ENCODE measurements at regions not wholly inside any gene's neighbourhood (a gene's known extent, or its start where the extent isn't known, plus 50 kb on each side); places are given as distances from the start of the nearest gene placed in this dataset.

GRCh38 chr3:177314897-177315296 is 117.6 kb upstream of the TBL1XR1 start:
- H2BK5ac ChIP-seq (ENCODE audit: low read depth, low read length): no peak overlapping the region
- H3K14ac ChIP-seq (ENCODE audit: insufficient read length): no peak overlapping the region
- no peak overlapping the region for H3K56ac ChIP-seq (replicated peaks; ENCODE audit: insufficient read length, low read depth, low read length)
- TF ChIP-seq FOSL1 (IDR thresholded peaks at IDR 0.05; ENCODE audit: insufficient read depth, low read depth, low read length): no peak
- TF ChIP-seq RBBP5 (IDR thresholded peaks at IDR 0.05; ENCODE audit: borderline replicate concordance, low read depth, low read length): no peak
- TF ChIP-seq USF2 (IDR thresholded peaks at IDR 0.05; ENCODE audit: low read length): no peak
- no peak overlapping the region for H2BK20ac ChIP-seq (ENCODE audit: low read length)
- no peak overlapping the region for H2BK12ac ChIP-seq (ENCODE audit: low read depth, low read length)
- DNase-seq (ENCODE audit: low read depth in 1 of 2, low spot score in 2 of 2) (no peak), FAIRE-seq (no peak)
- H3K27ac ChIP-seq (ENCODE audit: low read depth, low read length): no peak overlapping the region
- H3K36me3 ChIP-seq (ENCODE audit: control insufficient read depth in 2 of 4, insufficient read depth in 4 of 4, low read length in 3 of 4): no peaks in the 10 kb centered on the region
- H3K79me1 ChIP-seq (ENCODE audit: low read depth, low read length): no peaks in the 10 kb centered on the region
- WGBS, 2 experiments (ENCODE audit: extremely low coverage in 1 of 2, insufficient coverage in 1 of 2, insufficient read length in 1 of 2, insufficient replicate concordance in 2 of 2, low coverage in 1 of 2, low lambda C conversion rate in 2 of 2, missing lambda C conversion rate in 1 of 2): 97% methylated on average over 3 of the region's 3 CpGs; no CpG with 5 or more reads in 1 of the 2 experiments
- no peaks in the 10 kb centered on the region for H3K4me1 ChIP-seq (replicated peaks in 1 of 4; ENCODE audit: control insufficient read depth in 3 of 4, insufficient read depth in 4 of 4, low read length in 3 of 4)
- H3K23me2 ChIP-seq (ENCODE audit: low read depth, low read length): no peaks in the 10 kb centered on the region
- H2AK5ac ChIP-seq (ENCODE audit: low read depth, low read length): no peak overlapping the region
- H3K18ac ChIP-seq (ENCODE audit: extremely low read depth, low read length): no peak overlapping the region
- H3K27me3 ChIP-seq (replicated peaks in 1 of 4; ENCODE audit: control insufficient read depth in 3 of 4, extremely low read depth in 1 of 4, insufficient read depth in 3 of 4, low read length in 3 of 4): no peaks in the 10 kb centered on the region
- no peak overlapping the region for H3K4me3 ChIP-seq (ENCODE audit: extremely low read depth in 1 of 4, insufficient read depth in 2 of 4, low read depth in 3 of 4, low read length in 4 of 4)
- POLR2A ChIA-PET (ENCODE audit: partially characterized antibody): no interaction called here
- H3K23ac ChIP-seq (ENCODE audit: insufficient read length): no peak overlapping the region
- CTCF ChIA-PET (ENCODE audit: partially characterized antibody): no interaction called here
- H2BK15ac ChIP-seq (ENCODE audit: low read length): no peak overlapping the region
- no peaks in the 10 kb centered on the region for H3K79me2 ChIP-seq (ENCODE audit: control insufficient read depth in 1 of 2, insufficient read depth in 2 of 2, low read length in 2 of 2)
- no peak overlapping the region for H3K9ac ChIP-seq (replicated peaks in 1 of 4; ENCODE audit: extremely low read depth in 1 of 4, low read depth in 3 of 4, low read length in 3 of 4)
- no peak overlapping the region for H2BK120ac ChIP-seq (replicated peaks; ENCODE audit: low read depth, low read length)
- H4K8ac ChIP-seq (ENCODE audit: extremely low read depth, insufficient read depth, low read length): no peak overlapping the region
- H3K4ac ChIP-seq (replicated peaks; ENCODE audit: insufficient read length, low read depth, low read length): no peak overlapping the region
- no peak overlapping the region for H4K5ac ChIP-seq (ENCODE audit: insufficient read length, low read depth, low read length)
- H4K20me1 ChIP-seq (replicated peaks in 1 of 2; ENCODE audit: control insufficient read depth in 1 of 2, insufficient read depth in 2 of 2, low read length in 2 of 2): no peaks in the 10 kb centered on the region
- H3K9me3 ChIP-seq (ENCODE audit: insufficient read depth in 2 of 2, low read depth in 1 of 2, low read length in 1 of 2): no peaks in the 10 kb centered on the region; a peak in 1 of 4 replicates
- no peak overlapping the region for H3K4me2 ChIP-seq (ENCODE audit: insufficient read depth in 1 of 2, low read depth in 2 of 2, low read length in 2 of 2)
- H4K91ac ChIP-seq (replicated peaks; ENCODE audit: insufficient read length, low read length): no peak overlapping the region
- no peak overlapping the region for H2AFZ ChIP-seq (ENCODE audit: low read length)
